Middle frontal gyrus (tissue), 1 donor: ENCODE measurements at regions not wholly inside any gene's neighbourhood (a gene's known extent, or its start where the extent isn't known, plus 50 kb on each side); places are given as distances from the start of the nearest gene placed in this dataset.
"Not testable (repeated sequence)": the region's sequence is repeated elsewhere in the genome, so short reads cannot be mapped to it uniquely, and the experiment has no call there.

Experiments
- DNase-seq: peaks from one replicate; pipeline ENCODE4 v3.0.0-alpha.2; 2015; ENCODE audit warnings: low spot score; ENCODE audit errors: extremely low spot score

DNA sequence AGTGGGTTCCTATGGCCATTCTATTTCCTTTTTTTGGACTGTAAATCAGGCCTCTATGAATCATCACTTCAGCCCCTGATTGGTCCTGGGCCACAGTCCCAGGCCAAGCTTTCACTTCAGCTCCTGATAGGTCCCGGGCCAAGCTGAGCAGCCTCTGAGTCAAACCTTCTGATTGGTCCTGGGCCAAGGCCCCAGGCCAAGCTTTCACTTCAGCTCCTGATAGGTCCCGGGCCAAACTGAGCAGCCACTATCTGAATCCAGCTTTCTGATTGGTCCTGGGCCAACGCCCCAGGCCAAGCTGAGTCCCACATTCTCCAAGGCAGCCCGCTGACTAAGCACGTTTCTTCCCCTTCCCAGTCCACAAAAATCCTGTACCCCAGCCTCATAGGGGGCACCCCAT lies 1972.9 kb upstream of the ACO1 start:
- DNase-seq, result no peak

DNA sequence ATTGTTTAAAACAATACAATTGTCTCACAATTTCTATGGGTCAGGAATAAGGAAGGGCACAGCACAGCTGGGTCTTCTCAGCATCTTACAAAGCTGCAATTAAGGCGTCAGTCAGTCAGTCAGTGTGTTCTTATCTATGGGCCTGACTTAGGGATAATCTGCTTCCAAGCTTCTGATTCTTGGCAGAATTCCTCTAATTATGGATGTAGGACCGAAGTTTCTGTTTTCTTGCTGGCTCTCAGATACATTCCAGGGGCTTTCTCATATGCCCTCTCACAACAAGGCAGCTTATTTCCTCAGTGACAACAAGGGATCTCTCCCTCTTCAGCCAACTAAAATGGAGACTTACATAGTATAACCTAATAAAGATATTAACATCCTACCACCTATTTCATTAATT lies 1925.3 kb upstream of the ACO1 start:
- DNase-seq, result no peak

DNA sequence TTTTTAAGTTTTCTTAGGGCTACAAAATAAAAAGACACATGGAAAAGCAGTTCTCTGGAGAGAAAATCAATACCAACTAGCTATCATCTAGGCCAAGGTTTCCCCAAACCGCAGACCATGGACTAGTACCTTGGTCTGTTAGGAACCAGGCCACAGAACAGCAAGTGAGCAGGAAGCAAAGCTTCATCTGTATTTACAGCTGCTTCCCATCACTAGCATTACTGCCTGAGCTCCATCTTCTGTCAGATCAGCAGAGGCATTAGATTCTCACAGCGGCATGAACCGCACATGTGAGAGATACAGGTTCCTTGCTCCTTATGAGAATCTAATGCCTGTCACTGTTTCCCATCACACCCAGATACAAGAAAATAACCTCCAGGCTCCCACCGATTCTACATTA lies 1907.6 kb upstream of the ACO1 start:
- no peak for DNase-seq

DNA sequence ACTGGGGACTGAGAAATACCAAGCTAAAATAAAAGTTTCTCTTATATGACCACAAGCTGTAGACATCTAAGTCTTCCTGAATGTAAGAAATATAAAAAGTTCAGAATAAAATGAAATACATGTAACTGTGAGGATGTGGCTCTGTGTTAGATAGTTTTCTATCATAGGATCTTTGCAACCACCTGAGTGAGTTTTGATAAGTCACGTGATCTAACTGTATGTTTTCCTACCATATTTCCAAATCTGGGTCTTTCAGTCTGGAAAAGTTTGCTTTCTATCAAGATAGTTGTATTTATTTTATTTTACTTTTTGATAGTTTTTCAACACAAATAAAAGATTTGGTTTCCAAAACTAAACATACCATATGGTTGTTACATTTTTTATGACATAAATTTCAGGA lies 1905.8 kb upstream of the ACO1 start:
- DNase-seq, result no peak

DNA sequence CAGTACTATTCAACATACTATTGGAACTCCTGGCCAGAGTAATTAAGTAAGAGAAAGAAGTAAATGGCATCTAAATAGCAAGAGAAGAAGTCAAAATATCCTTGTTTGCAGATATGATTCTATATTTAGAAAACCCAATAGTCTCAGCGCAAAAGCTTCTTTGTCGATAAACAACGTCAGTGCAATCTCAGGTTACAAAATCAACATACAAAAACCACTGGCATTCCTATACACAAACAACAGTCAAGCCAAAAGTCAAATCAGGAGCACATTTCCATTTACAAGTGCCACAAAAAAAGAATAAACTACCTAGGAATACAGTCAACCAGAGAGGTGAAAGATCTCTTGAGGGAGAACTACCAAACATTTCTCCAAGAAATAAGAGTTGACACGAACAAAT lies 1901.9 kb upstream of the ACO1 start:
- no peak for DNase-seq

DNA sequence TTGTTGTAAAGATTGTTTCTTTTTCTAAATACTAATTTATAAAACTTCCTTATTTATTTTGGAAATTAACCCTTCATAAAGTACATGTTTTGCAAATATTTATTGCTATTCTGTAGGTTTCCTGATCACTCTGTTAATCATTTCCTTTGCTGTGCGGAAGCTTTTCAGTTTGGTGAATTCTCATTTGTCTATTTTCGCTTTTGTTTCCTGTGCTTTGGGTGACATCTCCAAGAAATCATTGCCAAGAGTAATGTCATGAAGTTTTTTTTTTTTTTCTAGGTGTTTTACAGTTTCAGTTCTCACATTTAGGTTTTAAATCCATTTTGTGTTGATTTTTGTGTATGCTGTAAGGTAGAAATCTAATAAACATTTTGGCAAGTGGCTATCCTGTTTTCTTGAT lies 1899.8 kb upstream of the ACO1 start:
- no peak for DNase-seq

DNA sequence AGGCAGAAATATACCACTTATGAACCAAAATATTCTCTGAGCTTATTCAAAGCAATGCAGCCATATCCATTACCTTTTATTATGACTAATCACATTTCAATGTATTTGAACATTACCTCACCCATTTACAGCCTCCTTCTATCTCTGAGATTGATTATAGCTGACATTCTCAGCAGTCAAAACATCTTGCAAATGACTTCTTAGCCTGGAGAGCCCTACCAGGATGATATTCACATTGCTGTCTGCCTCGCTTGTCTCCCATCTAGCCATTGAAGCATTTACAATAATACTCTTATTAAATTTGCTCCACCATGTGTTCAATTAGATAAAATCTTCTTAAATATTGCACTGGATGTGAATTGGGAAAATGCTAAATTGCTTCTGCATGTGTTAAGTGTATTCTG lies 1879.9 kb upstream of the ACO1 start:
- DNase-seq, result no peak

DNA sequence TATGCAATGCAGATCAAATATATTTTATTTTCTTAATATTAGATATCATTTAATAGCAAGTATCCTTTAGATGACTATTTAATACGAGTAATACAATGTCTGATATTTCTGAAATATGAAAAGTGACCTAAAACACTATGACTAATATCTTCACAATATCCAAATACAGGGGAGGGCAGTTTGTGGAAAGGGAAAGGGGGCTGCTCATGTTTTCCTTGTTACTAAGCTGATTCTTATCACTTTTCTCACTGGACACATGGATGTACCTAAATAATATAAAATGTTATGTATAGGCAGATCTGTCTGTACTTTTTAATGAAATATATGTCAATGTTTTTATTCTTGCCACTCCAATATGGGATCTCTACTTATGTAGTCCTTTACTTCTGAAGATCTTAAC lies 1879.1 kb upstream of the ACO1 start:
- DNase-seq, result no peak

DNA sequence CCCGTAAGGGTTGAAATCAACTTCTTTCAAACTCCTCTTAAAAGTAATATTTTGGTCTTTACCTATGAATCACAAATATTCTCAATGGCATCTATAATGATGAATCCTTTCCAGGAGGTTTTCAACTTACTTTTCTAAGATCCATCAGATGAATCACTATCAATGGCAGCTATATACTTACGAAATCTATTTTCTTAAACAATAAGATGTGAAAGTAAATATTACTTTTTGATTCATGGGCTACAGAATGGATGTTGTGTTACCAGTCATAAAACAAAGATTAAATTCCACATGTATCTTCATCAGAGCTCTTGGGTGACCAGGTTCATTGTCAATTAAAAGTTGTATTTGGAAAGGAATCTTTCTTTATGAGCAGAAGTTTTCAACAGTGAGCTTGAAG lies 1877.7 kb upstream of the ACO1 start:
- no peak for DNase-seq

DNA sequence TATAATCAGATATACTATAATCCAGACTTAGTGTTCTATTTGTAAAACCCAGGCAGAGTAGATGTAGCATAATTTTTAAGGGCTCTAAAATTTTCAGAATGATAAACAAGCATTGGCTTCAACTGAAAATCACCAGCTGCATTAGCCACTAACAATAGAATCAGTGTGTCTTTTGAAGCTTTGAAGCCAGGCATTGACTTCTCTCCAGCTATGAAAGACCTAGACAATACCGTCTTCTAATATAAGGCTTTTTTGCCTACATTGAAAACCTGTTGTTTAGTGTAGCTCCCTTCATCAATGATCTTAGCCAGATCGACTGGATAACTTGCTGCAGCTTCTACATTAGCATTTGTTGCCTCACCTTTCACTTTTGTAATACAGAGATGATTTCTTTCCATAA lies 1877.3 kb upstream of the ACO1 start:
- no peak for DNase-seq

DNA sequence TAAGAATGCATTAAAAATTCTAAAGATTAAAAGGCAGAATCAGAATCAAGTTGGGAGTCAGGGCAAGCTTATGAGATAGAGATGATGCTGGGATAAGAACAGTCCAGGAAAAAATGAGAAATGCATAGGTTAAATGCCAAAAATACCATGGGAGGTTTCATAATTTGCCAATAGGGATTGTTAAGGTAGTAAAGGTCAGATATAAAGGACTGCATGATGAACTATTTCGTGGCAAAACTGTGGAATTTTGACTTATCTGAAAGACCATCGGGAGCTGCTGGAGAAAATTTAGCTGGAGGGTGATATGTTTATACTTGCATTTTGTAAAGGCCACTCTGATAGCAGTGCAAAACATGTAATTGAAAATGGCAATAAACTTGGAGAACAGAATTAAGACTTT lies 1872.8 kb upstream of the ACO1 start:
- no peak for DNase-seq

DNA sequence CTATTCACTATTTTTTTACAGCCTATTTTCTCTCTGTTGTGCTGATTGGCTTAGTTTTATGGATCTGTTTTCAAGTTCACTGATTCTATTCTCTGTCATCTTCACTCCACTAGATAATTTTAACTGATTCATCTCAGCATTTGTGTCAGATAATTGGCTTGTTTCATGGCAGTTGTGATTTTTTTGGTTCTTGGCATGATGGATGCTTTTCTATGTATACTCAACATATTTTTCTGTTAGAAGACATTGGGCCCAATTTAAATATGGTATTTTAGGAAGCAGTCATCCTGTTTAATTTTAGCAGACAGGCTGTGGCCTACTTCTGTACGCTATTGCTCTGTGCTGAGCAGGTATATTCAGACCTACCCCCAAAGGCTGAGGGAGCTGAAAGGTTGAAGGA lies 1865.3 kb upstream of the ACO1 start:
- DNase-seq, result no peak

DNA sequence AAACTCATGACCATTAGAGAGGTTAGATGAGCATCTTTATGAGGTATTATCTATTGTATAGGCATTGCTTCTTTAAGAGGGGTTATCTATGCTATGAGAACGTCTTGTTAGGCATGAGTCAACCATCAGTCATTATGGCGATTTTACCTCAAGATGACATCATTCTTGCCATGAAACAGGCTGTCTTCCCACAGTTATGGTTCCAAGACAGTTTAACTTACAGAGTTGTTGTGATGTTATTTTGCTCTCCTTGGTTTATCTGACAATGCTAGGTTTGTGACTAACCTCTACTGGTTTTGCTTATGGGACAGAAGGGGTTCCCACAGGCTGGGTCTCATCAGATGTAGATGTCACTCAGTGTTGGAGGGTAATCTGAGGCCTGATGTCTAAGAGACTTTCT lies 1864.7 kb upstream of the ACO1 start:
- no peak for DNase-seq

DNA sequence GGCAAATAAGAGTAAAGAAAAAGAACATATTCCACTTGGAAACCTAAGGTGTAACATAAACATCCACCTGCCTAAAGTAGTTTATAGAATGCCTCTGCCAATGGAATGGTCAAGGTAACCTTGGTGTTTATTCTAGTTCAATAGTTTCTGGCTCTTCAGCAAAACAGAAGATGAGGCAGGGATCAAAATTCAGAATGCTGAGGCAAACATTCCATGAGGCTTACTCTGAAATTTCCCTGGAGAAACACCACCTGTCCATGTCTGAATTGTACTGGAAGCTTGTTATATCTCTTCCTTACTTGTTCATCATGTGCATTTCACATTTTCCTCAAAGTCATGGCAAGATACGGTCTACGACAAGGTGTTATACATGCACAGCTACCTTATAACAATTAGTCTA lies 1862.4 kb upstream of the ACO1 start:
- DNase-seq, result no peak

DNA sequence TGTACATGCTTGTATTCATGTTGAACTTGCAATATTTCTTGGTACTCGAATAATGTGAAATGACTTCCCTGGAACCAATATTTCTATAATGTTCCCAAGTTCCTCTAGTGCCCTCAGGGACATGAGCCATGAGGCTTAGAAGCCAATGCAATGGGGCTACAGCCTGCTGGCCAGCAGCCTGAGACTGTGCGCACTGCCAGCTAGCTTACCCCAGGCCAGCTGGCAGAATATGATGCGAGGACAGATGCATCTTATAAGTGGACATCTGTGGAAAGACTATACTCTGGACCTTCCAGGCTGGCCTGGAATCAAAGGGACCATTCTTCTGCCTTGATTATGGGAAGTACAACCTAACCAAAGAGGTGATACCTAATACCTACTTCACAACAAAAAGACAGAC lies 1862.0 kb upstream of the ACO1 start:
- no peak for DNase-seq

DNA sequence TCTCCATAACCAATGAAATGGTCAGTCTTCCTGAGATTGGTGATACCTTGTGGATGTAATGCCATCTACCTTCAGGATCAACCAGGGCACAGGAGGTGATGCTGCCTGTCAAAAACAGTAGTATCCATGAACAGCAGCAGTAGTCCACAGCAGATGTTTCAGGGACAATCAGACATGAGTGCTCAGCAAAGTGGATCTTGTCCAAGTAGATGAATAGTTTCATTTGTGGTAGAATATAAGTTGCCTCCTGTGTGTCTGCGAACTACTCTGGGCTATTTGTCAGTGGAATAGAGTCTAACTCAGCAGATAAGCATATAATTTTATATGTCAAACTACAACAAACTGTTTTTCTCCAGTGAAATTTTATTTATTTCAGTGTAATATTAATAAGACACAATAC lies 1860.1 kb upstream of the ACO1 start:
- no peak for DNase-seq

DNA sequence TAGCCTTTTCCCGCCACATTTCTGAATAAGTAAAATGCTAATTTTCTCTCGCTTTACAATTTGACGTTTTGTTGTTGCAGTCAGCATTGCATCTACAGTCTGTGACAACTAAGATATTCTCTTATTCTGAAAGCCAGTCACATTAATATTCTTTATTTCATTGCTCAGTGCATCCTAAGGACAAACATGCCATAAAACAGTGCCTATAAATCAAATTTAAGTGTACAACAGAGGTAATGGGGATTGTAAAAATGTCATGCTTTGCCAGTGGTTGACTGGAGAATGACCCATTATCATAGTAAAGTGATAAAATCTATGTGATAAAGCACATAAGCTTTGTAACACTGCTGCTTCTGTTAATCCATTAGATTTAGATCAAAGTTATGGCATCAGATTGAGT lies 1850.0 kb upstream of the ACO1 start:
- no peak for DNase-seq

DNA sequence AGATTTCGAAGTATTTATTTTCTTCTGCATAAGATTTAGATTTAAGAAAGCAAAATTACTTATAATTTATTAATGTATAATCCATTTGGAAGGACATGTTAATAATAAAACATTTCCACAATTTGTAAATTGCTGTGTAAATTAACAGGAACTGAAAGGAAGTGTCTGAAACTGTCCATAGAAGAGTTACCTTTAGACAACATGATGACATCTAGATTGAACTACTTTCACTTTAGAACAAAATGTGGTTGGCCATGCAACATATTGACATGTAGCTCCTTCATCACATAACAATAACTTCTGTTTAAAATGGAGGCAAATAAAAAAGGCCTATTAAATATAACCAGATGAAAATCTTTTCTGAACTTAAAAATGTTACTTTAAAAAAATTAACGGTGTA lies 1849.5 kb upstream of the ACO1 start:
- no peak for DNase-seq

DNA sequence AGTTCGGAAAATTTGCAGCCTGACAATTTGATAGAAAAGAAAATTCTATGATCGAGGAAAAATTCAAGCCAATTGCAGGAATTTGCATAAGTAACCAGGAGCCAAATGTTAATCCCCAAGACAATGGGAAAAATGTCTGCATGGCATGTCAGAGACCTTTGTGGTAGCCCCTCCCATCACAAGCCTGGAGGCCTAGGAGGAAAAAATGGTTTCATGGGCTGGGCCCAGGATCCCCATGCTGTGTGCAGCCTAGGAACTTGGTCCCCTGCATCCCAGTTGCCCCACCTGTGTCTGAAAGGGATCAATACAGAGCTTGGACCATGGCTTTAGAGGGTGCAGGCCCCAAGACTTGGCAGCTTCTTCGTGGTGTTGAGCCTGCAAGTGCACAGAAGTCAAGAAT lies 1847.9 kb upstream of the ACO1 start:
- no peak for DNase-seq

DNA sequence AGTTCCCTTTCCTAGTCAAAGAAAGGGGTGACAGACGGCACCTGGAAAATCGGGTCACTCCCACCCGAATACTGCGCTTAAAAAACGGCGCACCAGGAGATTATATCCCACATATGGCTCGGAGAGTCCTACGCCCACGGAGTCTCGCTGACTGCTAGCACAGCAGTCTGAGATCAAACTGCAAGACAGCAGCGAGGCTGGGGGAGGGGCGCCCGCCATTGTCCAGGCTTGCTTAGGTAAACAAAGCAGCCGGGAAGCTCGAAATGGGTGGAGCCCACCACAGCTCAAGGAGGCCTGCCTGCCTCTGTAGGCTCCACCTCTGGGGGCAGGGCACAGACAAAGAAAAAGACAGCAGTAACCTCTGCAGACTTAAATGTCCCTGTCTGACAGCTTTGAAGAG lies 1844.7 kb upstream of the ACO1 start:
- not testable (repeated sequence) for DNase-seq

DNA sequence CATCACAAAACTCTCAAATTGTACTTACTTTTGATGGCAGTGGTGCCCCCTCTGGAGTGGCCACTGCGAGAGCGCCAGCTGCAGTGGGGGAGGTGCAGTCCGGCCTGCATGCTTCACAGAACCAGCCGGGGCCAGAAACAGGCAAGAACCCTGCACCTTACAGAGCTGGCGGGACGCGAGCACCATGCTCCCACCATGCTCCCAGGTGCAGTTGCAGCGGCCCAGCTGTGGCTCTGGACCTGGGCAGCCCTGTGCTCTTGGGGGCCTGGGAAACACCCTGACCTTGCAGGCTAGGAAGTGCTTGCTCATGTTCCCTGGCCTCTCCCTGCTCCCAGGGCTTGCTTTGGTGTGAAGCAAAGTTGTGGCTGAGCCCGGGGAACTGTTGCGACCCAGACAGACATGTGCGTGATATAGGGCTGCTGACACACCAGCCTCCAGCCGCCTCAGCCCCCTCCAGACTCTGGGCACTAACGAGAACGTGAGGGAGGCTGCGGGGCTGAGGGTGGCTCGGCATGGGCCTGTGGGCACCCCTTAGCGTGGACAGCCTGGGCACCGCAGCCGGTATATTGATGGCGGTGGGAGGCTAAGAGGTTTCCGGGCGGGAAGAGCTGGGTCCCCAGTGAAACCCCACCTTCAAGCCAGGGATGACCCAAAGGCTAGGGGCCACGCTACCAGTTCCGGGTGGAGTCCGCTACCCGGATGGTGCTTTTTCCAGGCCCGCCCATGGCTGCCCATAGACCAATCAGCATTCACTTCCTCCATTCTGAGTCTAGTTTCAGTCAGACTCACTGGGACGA lies 1809.9 kb upstream of the ACO1 start:
- DNase-seq, result no peak

DNA sequence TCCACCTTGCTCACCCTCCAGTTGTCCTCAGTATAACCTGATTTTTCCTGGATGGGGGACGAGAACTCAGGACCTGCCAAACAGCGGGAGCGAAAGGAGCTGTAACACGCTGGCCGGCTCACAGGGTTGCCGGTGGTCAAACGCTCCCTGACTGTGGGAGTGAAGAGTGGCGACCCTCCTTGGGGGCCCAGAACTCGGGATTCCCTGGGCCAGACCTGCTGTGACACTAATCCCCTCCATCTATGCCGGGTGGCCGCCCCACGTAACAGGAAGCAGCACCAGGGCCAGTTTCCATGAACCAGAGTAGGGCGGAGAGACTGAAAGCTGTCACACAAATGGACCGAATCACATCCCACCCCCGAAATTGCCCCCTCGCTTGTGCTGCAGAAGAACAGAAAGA lies 1809.2 kb upstream of the ACO1 start:
- DNase-seq, result no peak

DNA sequence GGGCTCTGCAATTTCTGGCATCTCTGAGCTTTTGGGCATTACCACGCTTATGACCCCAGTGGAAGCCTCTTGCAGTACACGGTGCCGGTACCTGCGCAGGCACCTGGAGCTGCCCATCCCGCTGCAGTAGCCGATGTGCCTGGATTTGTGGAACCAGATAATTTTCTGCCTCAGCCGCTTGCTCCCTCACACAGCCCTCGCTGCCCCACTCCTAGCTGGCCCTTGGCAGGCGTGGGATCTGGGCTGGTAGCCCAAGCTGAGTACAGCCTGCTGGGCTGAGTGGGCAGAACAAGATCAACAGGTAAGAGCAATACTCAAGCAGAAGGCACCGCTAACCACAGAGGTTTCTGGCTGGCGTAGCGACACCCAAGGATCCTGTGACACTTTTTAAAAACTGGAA lies 1808.8 kb upstream of the ACO1 start:
- DNase-seq, result no peak

DNA sequence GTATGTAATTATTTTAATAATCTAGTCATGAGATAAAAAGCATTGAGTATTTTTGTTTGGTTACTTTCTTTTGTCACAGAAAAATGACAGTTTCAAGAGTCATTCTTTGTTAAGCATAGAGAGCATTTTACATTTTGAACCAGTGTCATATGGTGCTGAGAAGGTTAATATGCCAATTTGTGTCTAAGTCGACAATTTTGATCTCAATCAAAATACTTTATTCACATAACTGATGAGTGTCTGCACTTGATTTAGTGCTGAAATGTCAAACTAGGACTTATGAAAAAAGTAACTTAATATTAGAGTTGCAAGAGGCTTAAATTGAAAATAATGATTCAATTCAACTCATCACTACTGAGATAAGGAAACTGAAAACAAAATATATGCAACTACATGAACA lies 1804.6 kb upstream of the ACO1 start:
- no peak for DNase-seq
